Esophagus squamous epithelium (tissue), 5 donors: ENCODE measurements at regions not wholly inside any gene's neighbourhood (a gene's known extent, or its start where the extent isn't known, plus 50 kb on each side); places are given as distances from the start of the nearest gene placed in this dataset.
"Not testable (repeated sequence)": the region's sequence is repeated elsewhere in the genome, so short reads cannot be mapped to it uniquely, and the experiment has no call there.

ENCODE experiments used
- DNase-seq: peaks from one replicate; lab custom pipeline; 2025; lab: John Stamatoyannopoulos, UW
- H3K27ac ChIP-seq, 4 donors: fragments of 200-600 bp; sonication (generic); one replicate each; pipeline ENCODE4 v1.5.1; 2016 to 2019; ENCODE audit warnings: mild to moderate bottlenecking in 1 of 4
- H3K27me3 ChIP-seq, 4 donors: fragments of 200-600 bp; sonication (generic); 1 replicate in 3 of 4; 2 replicates in 1 of 4; pipeline versions ENCODE4 v1.5.1 to v1.6.0; 2017 to 2021; ENCODE audit warnings: antibody characterized with exemption in 1 of 4
- H3K36me3 ChIP-seq, 3 donors: fragments of 200-600 bp; sonication (generic); one replicate each; pipeline ENCODE4 v1.5.1; 2016 to 2019
- H3K4me1 ChIP-seq, 3 donors: fragments of 200-600 bp; sonication (generic); one replicate each; pipeline ENCODE4 v1.5.1; 2017 to 2019
- H3K4me3 ChIP-seq, 4 donors: fragments of 200-600 bp; sonication (generic); 1 replicate in 3 of 4; 2 replicates in 1 of 4; pipeline ENCODE4 v1.5.1; 2016 to 2019; ENCODE audit warnings: mild to moderate bottlenecking in 2 of 4, moderate library complexity in 1 of 4
- H3K9me3 ChIP-seq, 3 donors: fragments of 200-600 bp; sonication (generic); one replicate each; pipeline ENCODE4 v1.5.1; 2016 to 2019
- CTCF ChIP-seq, 6 experiments: fragments of 450-650 bp in 4 of 6; fragments of 200-600 bp in 2 of 6; sonication (generic) in 2 of 6; IDR thresholded peaks; one replicate each; pipeline ENCODE4 v1.5.1; 2016 to 2019; ENCODE audit warnings: antibody characterized with exemption in 6 of 6, mild to moderate bottlenecking in 4 of 6, moderate library complexity in 4 of 6
- POLR2A ChIP-seq, 4 donors: fragments of 450-650 bp; IDR thresholded peaks; one replicate each; pipeline ENCODE4 v1.6.1; 2017; ENCODE audit warnings: antibody characterized with exemption in 4 of 4, mild to moderate bottlenecking in 4 of 4, moderate library complexity in 3 of 4
- WGBS, 2 donors: methylation state at CpG; one replicate each; pipeline ENCODE4 v1.1.5; 2018; 5-methylcytosine and 5-hydroxymethylcytosine counted together
- intact Hi-C: fragments of 100-400 bp; cut with DNase I; formaldehyde crosslinking; loops from one replicate; pipeline ENCODE4 v1.15.0; 2022
- donor health status: DM: yes; HTN: yes; CAD: no.

GRCh38 chr2:240239325-240239724 lies 98.9 kb upstream of the OTOS start:
- Histone ChIP-seq H3K27me3 (no peaks in the 10 kb centered on the region), H3K36me3 (no peaks in the 10 kb centered on the region), H3K27ac (no peak overlapping the region), H3K4me3 (no peak overlapping the region), H3K4me1 (peaks cover 20 to 40% (median 32%) of the 10 kb centered on the region in 3 donors), H3K9me3 (no peaks in the 10 kb centered on the region)
- intact Hi-C loops, result no loop called here
- WGBS, 2 donors, result 81 to 87% methylated on average over 1 of the region's 1 CpG
- DNase-seq, result no peak
- TF ChIP-seq POLR2A (IDR thresholded peaks at IDR 0.05) (no peak), CTCF (IDR thresholded peaks at IDR 0.05) (no peak)

- H3K9me3 ChIP-seq, result no peaks in the 10 kb centered on the region
- DNase-seq, result no peak
- no peaks in the 10 kb centered on the region for H3K27me3 ChIP-seq
- no peak overlapping the region for H3K27ac ChIP-seq
- WGBS, 2 donors, result 81 to 86% methylated on average over 2 of the region's 2 CpGs
- no peaks in the 10 kb centered on the region for H3K36me3 ChIP-seq
- H3K4me1 ChIP-seq, result peaks cover 14 to 38% (median 23%) of the 10 kb centered on the region in 3 donors
- intact Hi-C loops, result no loop called here
- TF ChIP-seq CTCF (IDR thresholded peaks at IDR 0.05) (no peak), POLR2A (IDR thresholded peaks at IDR 0.05) (no peak)
- no peak overlapping the region for H3K4me3 ChIP-seq
Observed at GRCh38 chr2:240240017-240240734, 99.7 kb upstream of the OTOS start.

GRCh38 chr2:240240781-240241180 lies 100.3 kb upstream of the OTOS start:
- H3K27ac ChIP-seq, result no peak overlapping the region
- TF ChIP-seq CTCF (IDR thresholded peaks at IDR 0.05), result no peak
- TF ChIP-seq POLR2A (IDR thresholded peaks at IDR 0.05), result no peak
- H3K4me3 ChIP-seq, result no peak overlapping the region
- H3K27me3 ChIP-seq, result no peaks in the 10 kb centered on the region
- intact Hi-C loops, result no loop called here
- no peaks in the 10 kb centered on the region for H3K9me3 ChIP-seq
- 61 to 71% methylated on average over 1 of the region's 1 CpG for WGBS, 2 donors
- peaks cover 10 to 32% (median 17%) of the 10 kb centered on the region in 3 donors for H3K4me1 ChIP-seq
- no peaks in the 10 kb centered on the region for H3K36me3 ChIP-seq
- DNase-seq, result no peak

GRCh38 chr2:240241572-240241971 lies 101.1 kb upstream of the OTOS start:
- no peak for DNase-seq
- H3K27me3 ChIP-seq, result no peaks in the 10 kb centered on the region
- H3K36me3 ChIP-seq, result no peaks in the 10 kb centered on the region
- intact Hi-C loops, result no loop called here
- H3K27ac ChIP-seq, result no peak overlapping the region
- peaks cover 2 to 24% (median 10%) of the 10 kb centered on the region in 3 donors for H3K4me1 ChIP-seq
- no peak for TF ChIP-seq POLR2A (IDR thresholded peaks at IDR 0.05)
- no peak for TF ChIP-seq CTCF (IDR thresholded peaks at IDR 0.05)
- WGBS, 2 donors, result 81 to 96% methylated on average over 2 of the region's 2 CpGs
- H3K4me3 ChIP-seq, result no peak overlapping the region
- no peaks in the 10 kb centered on the region for H3K9me3 ChIP-seq

DNA sequence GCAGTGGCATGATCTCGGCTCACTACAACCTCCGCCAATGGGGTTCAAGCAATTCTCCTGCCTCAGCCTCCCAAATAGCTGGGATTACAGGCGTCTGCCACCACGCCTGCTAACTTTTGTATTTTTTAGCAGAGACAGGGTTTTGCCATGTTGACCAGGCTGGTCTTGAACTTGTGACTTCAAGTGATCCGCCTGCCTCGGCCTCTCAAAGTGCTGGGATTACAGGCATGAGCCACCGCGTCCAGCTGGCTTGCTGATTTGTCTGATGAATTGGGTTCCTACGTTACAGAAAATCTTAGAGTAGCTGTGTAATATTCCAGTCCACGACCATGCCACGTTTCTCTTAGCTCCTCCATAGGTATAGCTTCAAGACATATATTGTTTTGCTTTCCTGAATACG lies 102.6 kb upstream of the OTOS start:
- H3K36me3 ChIP-seq, H3K4me3 ChIP-seq, H3K27ac ChIP-seq, DNase-seq, H3K9me3 ChIP-seq, intact Hi-C loops, H3K27me3 ChIP-seq: not testable (repeated sequence)
- peaks cover 0 to 15% (median 0%) of the 10 kb centered on the region in 3 donors for H3K4me1 ChIP-seq
- 78 to 90% methylated on average over 12 of the region's 12 CpGs for WGBS, 2 donors
